GM12878 (cell line): ENCODE measurements at regions not wholly inside any gene's neighbourhood (a gene's known extent, or its start where the extent isn't known, plus 50 kb on each side); places are given as distances from the start of the nearest gene placed in this dataset.

Experiments
- ATAC-seq: fragments of 200-7000 bp; cut with Tn5 transposase; 3 replicates; pipeline ENCODE4 v1.9.1; 2020; ENCODE audit warnings: mild to moderate bottlenecking, moderate library complexity
- BruUV-seq: library from RNA; stranded (reverse); fragments of 400-500 nt; replicated peaks from 2 replicates; lab custom pipeline; 2021; lab: Mats Ljungman, UMichigan
- CTCF ChIA-PET: fragments of 300-600 bp; sonication (Branson Sonifier 250); formaldehyde crosslinking; extraction: SDS; loops from one replicate; lab custom pipeline; 2021; ENCODE audit warnings: inconsistent platforms; lab: Yijun Ruan, JAX
- POLR2A ChIA-PET: fragments of 350-600 bp; formaldehyde crosslinking; extraction: SDS; loops from one replicate; lab custom pipeline; 2021; ENCODE audit warnings: inconsistent platforms; lab: Charles Lee
- RAD21 ChIA-PET: fragments of 300-600 bp; sonication (Branson Sonifier 250); formaldehyde crosslinking; loops from one replicate; lab custom pipeline; 2023; ENCODE audit warnings: antibody characterized with exemption; ENCODE audit not compliant: unreplicated experiment; lab: Charles Lee
- SMC1A ChIA-PET: fragments of 300-600 bp; sonication (Branson Sonifier 250); formaldehyde crosslinking; loops from one replicate; lab custom pipeline; 2023; ENCODE audit not compliant: unreplicated experiment, uncharacterized antibody; lab: Charles Lee
- DNase-seq: peaks from one replicate; pipeline ENCODE4 v3.0.0-alpha.2; 2011; ENCODE audit warnings: low read depth, low spot score
- FAIRE-seq: peaks from 3 replicates; lab custom pipeline; 2011; peaks lifted over from hg19 to GRCh38; lab: Jason Lieb, UNC
- H2AFZ ChIP-seq: 2 replicates; pipeline ENCODE4 v1.6.0; 2011; ENCODE audit warnings: low read depth, low read length, control low read depth; ENCODE audit not compliant: control insufficient read depth
- H3K27ac ChIP-seq: 2 replicates; pipeline ENCODE4 v1.5.1; 2011; ENCODE audit warnings: control low read depth; ENCODE audit not compliant: control insufficient read depth, insufficient read depth
- H3K27me3 ChIP-seq, 2 experiments: replicated peaks in 1 of 2; 2 replicates each; pipeline versions ENCODE4 v1.6.0 to v1.6.1; 2011; ENCODE audit warnings: low read length in 1 of 2; ENCODE audit not compliant: control insufficient read depth in 2 of 2, insufficient read depth in 2 of 2
- H3K36me3 ChIP-seq, 2 experiments: 2 replicates each; pipeline ENCODE4 v1.5.1; 2011; ENCODE audit warnings: low read length in 1 of 2; ENCODE audit not compliant: control insufficient read depth in 2 of 2, insufficient read depth in 2 of 2
- H3K4me1 ChIP-seq: 2 replicates; pipeline ENCODE4 v1.6.1; 2011; ENCODE audit warnings: mild to moderate bottlenecking, low read length, moderate library complexity, mixed read lengths; ENCODE audit not compliant: control insufficient read depth, insufficient read depth
- H3K4me2 ChIP-seq: 2 replicates; pipeline ENCODE4 v1.6.0; 2011; ENCODE audit warnings: control low read depth; ENCODE audit not compliant: control insufficient read depth, insufficient read depth
- H3K4me3 ChIP-seq: fragments of 200-600 bp; sonication (generic); 2 replicates; pipeline ENCODE4 v1.5.1; 2016
- H3K79me2 ChIP-seq: 2 replicates; pipeline ENCODE4 v1.6.0; 2011; ENCODE audit warnings: low read length; ENCODE audit not compliant: control insufficient read depth, insufficient read depth
- H3K9ac ChIP-seq: 2 replicates; pipeline ENCODE4 v1.8.0; 2011; ENCODE audit warnings: low read length, control low read depth, mixed read lengths; ENCODE audit not compliant: control insufficient read depth, insufficient read depth
- H3K9me3 ChIP-seq: replicated peaks from 3 replicates; pipeline ENCODE4 v1.5.1; 2011; ENCODE audit warnings: mild to moderate bottlenecking, low read length; ENCODE audit not compliant: control insufficient read depth, insufficient read depth
- H4K20me1 ChIP-seq: 2 replicates; pipeline ENCODE4 v1.6.0; 2011; ENCODE audit not compliant: control insufficient read depth, insufficient read depth
- EED ChIP-seq: sonication (generic); IDR thresholded peaks from 2 replicates; pipeline ENCODE4 v1.6.1; 2016; ENCODE audit warnings: antibody characterized with exemption, low read depth
- HCFC1 ChIP-seq: fragments of 150-350 bp; IDR thresholded peaks from 2 replicates; pipeline ENCODE4 v1.6.1; 2014; ENCODE audit warnings: low read length
- IRF4 ChIP-seq: IDR thresholded peaks from 2 replicates; pipeline ENCODE4 v1.6.1; 2011; ENCODE audit warnings: low read depth, low read length
- NFYA ChIP-seq: IDR thresholded peaks from 2 replicates; pipeline ENCODE4 v1.6.1; 2011; ENCODE audit warnings: low read depth, mild to moderate bottlenecking, low read length, improper control_type of control experiment, borderline replicate concordance
- PAX8 ChIP-seq: fragments of 450-650 bp; IDR thresholded peaks from 2 replicates; pipeline ENCODE4 v1.6.1; 2017; ENCODE audit warnings: mild to moderate bottlenecking, moderate library complexity
- RB1 ChIP-seq: fragments of 450-650 bp; formaldehyde crosslinking; IDR thresholded peaks from 2 replicates; pipeline ENCODE4 v1.6.1; 2017; ENCODE audit warnings: mild to moderate bottlenecking, borderline replicate concordance
- RBBP5 ChIP-seq: fragments of 200-600 bp; sonication (generic); conservative IDR thresholded peaks from 2 replicates; pipeline ENCODE4 v1.6.1; 2016
- SRF ChIP-seq, 2 experiments: IDR thresholded peaks; 2 replicates each; pipeline ENCODE4 v1.6.1; 2011; ENCODE audit warnings: low read depth in 2 of 2, low read length in 2 of 2, mild to moderate bottlenecking in 1 of 2, moderate library complexity in 1 of 2
- SUZ12 ChIP-seq: fragments of 200-600 bp; sonication (generic); IDR thresholded peaks from one replicate; pipeline ENCODE4 v1.6.1; 2018; ENCODE audit warnings: antibody characterized with exemption, mild to moderate bottlenecking; ENCODE audit not compliant: unreplicated experiment
- TAF1 ChIP-seq: IDR thresholded peaks from 2 replicates; pipeline ENCODE4 v1.6.1; 2011; ENCODE audit warnings: mild to moderate bottlenecking, low read depth, low read length, borderline replicate concordance
- WGBS: methylation state at CpG from one replicate; pipeline ENCODE4 v1.1.6; 2016; ENCODE audit warnings: low lambda C conversion rate; ENCODE audit not compliant: insufficient replicate concordance, insufficient coverage; ENCODE audit errors: missing lambda C conversion rate; 5-methylcytosine and 5-hydroxymethylcytosine counted together
- in situ Hi-C: fragments of 300-500 bp; cut with MboI; formaldehyde crosslinking; loops from 9 replicates; pipeline ENCODE4 v1.14.3; 2018; ENCODE audit warnings: mixed read lengths
- intact Hi-C: fragments of 100-400 bp; cut with micrococcal nuclease; formaldehyde crosslinking; loops from one replicate; pipeline ENCODE4 v1.14.2; 2022; ENCODE audit not compliant: unreplicated experiment
- TF ChIP-seq, protein P1 (sequence below): IDR thresholded peaks from 2 replicates; pipeline ENCODE4 v1.6.1; 2012; ENCODE audit warnings: low read length, inconsistent platforms
- TF ChIP-seq, protein P2 (sequence below), 3 experiments: IDR thresholded peaks in 2 of 3; conservative IDR thresholded peaks in 1 of 3; 2 replicates each; pipeline ENCODE4 v1.5.1; 2011; ENCODE audit warnings: low read depth in 3 of 3, low read length in 3 of 3, mild to moderate bottlenecking in 3 of 3, control low read depth in 2 of 3, moderate library complexity in 2 of 3, inconsistent platforms in 1 of 3, mixed read lengths in 1 of 3; ENCODE audit not compliant: control insufficient read depth in 2 of 3, insufficient read depth in 1 of 3; ENCODE audit errors: extremely low read depth in 1 of 3

DNA sequence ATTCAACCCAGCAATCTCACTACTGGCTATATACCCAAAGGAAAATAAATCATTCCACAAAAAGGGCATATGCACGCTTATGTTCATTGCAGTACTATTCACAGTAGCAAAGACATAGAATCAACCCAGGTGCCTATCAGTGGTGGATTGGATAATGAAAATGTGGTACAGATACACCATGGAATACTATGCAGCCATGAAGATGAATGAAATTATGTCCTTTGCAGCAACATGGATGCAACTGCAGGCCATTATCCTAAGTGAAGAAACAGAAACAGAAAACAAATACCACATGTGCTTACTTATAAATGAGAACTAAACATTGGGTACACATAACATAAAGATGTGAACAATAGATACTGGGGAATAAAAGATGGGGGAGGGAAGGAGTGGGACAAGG, 606.4 kb upstream of the GRM7 start:
- Histone ChIP-seq H3K27me3 (no peaks in the 10 kb centered on the region), H4K20me1 (no peaks in the 10 kb centered on the region), H3K36me3 (no peaks in the 10 kb centered on the region), H3K79me2 (no peaks in the 10 kb centered on the region), H3K9ac (no peak overlapping the region), H3K27ac (no peak overlapping the region), H3K9me3 (no peaks in the 10 kb centered on the region; the same call in 2 of the 3 replicates), H2AFZ (no peak overlapping the region), H3K4me3 (no peak overlapping the region), H3K4me1 (no peaks in the 10 kb centered on the region; the same call in 1 of the 2 replicates), H3K4me2 (no peak overlapping the region)
- 88% methylated on average over 1 of the region's 1 CpG for WGBS
- no peak for TF ChIP-seq HCFC1
- no peak for TF ChIP-seq IRF4
- TF ChIP-seq SRF (IDR thresholded peaks at IDR 0.05; ENCODE audit: low read depth in 2 of 2, low read length in 2 of 2), result no peak
- TF ChIP-seq TAF1, result no peak
- TF ChIP-seq, protein P1, sequence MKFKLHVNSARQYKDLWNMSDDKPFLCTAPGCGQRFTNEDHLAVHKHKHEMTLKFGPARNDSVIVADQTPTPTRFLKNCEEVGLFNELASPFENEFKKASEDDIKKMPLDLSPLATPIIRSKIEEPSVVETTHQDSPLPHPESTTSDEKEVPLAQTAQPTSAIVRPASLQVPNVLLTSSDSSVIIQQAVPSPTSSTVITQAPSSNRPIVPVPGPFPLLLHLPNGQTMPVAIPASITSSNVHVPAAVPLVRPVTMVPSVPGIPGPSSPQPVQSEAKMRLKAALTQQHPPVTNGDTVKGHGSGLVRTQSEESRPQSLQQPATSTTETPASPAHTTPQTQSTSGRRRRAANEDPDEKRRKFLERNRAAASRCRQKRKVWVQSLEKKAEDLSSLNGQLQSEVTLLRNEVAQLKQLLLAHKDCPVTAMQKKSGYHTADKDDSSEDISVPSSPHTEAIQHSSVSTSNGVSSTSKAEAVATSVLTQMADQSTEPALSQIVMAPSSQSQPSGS, result no peak
- TF ChIP-seq, protein P2, sequence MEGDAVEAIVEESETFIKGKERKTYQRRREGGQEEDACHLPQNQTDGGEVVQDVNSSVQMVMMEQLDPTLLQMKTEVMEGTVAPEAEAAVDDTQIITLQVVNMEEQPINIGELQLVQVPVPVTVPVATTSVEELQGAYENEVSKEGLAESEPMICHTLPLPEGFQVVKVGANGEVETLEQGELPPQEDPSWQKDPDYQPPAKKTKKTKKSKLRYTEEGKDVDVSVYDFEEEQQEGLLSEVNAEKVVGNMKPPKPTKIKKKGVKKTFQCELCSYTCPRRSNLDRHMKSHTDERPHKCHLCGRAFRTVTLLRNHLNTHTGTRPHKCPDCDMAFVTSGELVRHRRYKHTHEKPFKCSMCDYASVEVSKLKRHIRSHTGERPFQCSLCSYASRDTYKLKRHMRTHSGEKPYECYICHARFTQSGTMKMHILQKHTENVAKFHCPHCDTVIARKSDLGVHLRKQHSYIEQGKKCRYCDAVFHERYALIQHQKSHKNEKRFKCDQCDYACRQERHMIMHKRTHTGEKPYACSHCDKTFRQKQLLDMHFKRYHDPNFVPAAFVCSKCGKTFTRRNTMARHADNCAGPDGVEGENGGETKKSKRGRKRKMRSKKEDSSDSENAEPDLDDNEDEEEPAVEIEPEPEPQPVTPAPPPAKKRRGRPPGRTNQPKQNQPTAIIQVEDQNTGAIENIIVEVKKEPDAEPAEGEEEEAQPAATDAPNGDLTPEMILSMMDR (IDR thresholded peaks at IDR 0.05 in 2 of 3, conservative IDR thresholded peaks at IDR 0.05 in 1 of 3; ENCODE audit: control insufficient read depth in 2 of 3, extremely low read depth in 1 of 3, insufficient read depth in 1 of 3, low read depth in 3 of 3, low read length in 3 of 3), result no peak
- TF ChIP-seq RB1, result no peak
- TF ChIP-seq NFYA, result no peak
- TF ChIP-seq EED, result no peak
- TF ChIP-seq RBBP5, result no peak
- no peak for TF ChIP-seq PAX8
- TF ChIP-seq SUZ12, result no peak
- FAIRE-seq, result no peak
- CTCF ChIA-PET, result no interaction called here
- SMC1A ChIA-PET, result no interaction called here
- no peak for ATAC-seq
- RAD21 ChIA-PET, result no interaction called here
- intact Hi-C loops, result no loop called here
- BruUV-seq, result no TSS peak
- no peak for DNase-seq
- POLR2A ChIA-PET, result no interaction called here
- in situ Hi-C loops, result no loop called here
